H1 (cell line): ENCODE measurements at regions not wholly inside any gene's neighbourhood (a gene's known extent, or its start where the extent isn't known, plus 50 kb on each side); places are given as distances from the start of the nearest gene placed in this dataset.

ENCODE experiments used
- CTCF ChIA-PET: fragments of 300-600 bp; sonication (Branson Sonifier 250); formaldehyde crosslinking; loops from one replicate; lab custom pipeline; 2021; ENCODE audit not compliant: partially characterized antibody; lab: Charles Lee
- POLR2A ChIA-PET: fragments of 300-600 bp; sonication (Branson Sonifier 250); formaldehyde crosslinking; loops from one replicate; lab custom pipeline; 2021; ENCODE audit warnings: inconsistent platforms; ENCODE audit not compliant: partially characterized antibody; lab: Charles Lee
- DNase-seq, 2 experiments: peaks; one replicate each; pipeline versions ENCODE4 v3.0.0 to v3.0.0-alpha.2; 2010 to 2022; ENCODE audit warnings: low spot score in 2 of 2, low read depth in 1 of 2, mixed read lengths in 1 of 2
- FAIRE-seq: peaks from 2 replicates; lab custom pipeline; 2011; peaks lifted over from hg19 to GRCh38; lab: Jason Lieb, UNC
- H2AFZ ChIP-seq: 2 replicates; pipeline ENCODE4 v1.8.1; 2012; ENCODE audit warnings: low read length, inconsistent platforms
- H2AK5ac ChIP-seq: 2 replicates; pipeline ENCODE4 v1.6.1; 2013; ENCODE audit warnings: low read depth, low read length
- H2BK120ac ChIP-seq: replicated peaks from 2 replicates; pipeline ENCODE3; 2013; ENCODE audit warnings: low read depth, low read length, inconsistent platforms
- H2BK12ac ChIP-seq: 2 replicates; pipeline ENCODE4 v1.6.1; 2013; ENCODE audit warnings: low read depth, low read length
- H2BK15ac ChIP-seq: 2 replicates; pipeline ENCODE4 v1.6.1; 2013; ENCODE audit warnings: low read length
- H2BK20ac ChIP-seq: 2 replicates; pipeline ENCODE4 v1.6.1; 2013; ENCODE audit warnings: low read length
- H2BK5ac ChIP-seq: 2 replicates; pipeline ENCODE4 v1.6.1; 2013; ENCODE audit warnings: low read depth, low read length
- H3K14ac ChIP-seq: 2 replicates; pipeline ENCODE4 v1.6.1; 2013; ENCODE audit warnings: inconsistent platforms; ENCODE audit not compliant: insufficient read length
- H3K18ac ChIP-seq: 2 replicates; pipeline ENCODE4 v1.6.1; 2013; ENCODE audit warnings: low read length; ENCODE audit errors: extremely low read depth
- H3K23ac ChIP-seq: 2 replicates; pipeline ENCODE4 v1.6.1; 2013; ENCODE audit warnings: inconsistent platforms; ENCODE audit not compliant: insufficient read length
- H3K23me2 ChIP-seq: 2 replicates; pipeline ENCODE4 v1.6.1; 2013; ENCODE audit warnings: low read depth, low read length
- H3K27ac ChIP-seq: 2 replicates; pipeline ENCODE4 v1.6.1; 2011; ENCODE audit warnings: low read depth, low read length, inconsistent platforms
- H3K27me3 ChIP-seq, 4 experiments: replicated peaks in 1 of 4; 1 replicate in 1 of 4; 2 replicates in 3 of 4; pipeline versions ENCODE4 v1.6.1 to v1.8.1; 2011 to 2013; ENCODE audit warnings: low read length in 3 of 4, mild to moderate bottlenecking in 3 of 4, inconsistent platforms in 2 of 4, mixed read lengths in 2 of 4, moderate library complexity in 1 of 4; ENCODE audit not compliant: control insufficient read depth in 3 of 4, insufficient read depth in 3 of 4; ENCODE audit errors: extremely low read depth in 1 of 4
- H3K36me3 ChIP-seq, 4 experiments: 2 replicates each; pipeline versions ENCODE4 v1.6.1 to v1.8.1; 2011 to 2013; ENCODE audit warnings: mild to moderate bottlenecking in 4 of 4, low read length in 3 of 4, moderate library complexity in 2 of 4, control low read depth in 1 of 4, inconsistent platforms in 1 of 4; ENCODE audit not compliant: insufficient read depth in 4 of 4, control insufficient read depth in 2 of 4
- H3K4ac ChIP-seq: replicated peaks from 2 replicates; pipeline ENCODE3; 2013; ENCODE audit warnings: low read length, low read depth, mixed read lengths, inconsistent platforms; ENCODE audit not compliant: insufficient read length
- H3K4me1 ChIP-seq, 4 experiments: replicated peaks in 1 of 4; 1 replicate in 1 of 4; 2 replicates in 3 of 4; pipeline versions ENCODE4 v1.6.1 to v1.8.1; 2011 to 2013; ENCODE audit warnings: low read length in 3 of 4, inconsistent platforms in 2 of 4, mixed read lengths in 1 of 4; ENCODE audit not compliant: insufficient read depth in 4 of 4, control insufficient read depth in 3 of 4
- H3K4me2 ChIP-seq, 2 experiments: 2 replicates each; pipeline versions ENCODE4 v1.6.1 to v1.8.1; 2011 to 2013; ENCODE audit warnings: low read depth in 2 of 2, low read length in 2 of 2, control low read depth in 1 of 2, inconsistent platforms in 1 of 2, mild to moderate bottlenecking in 1 of 2; ENCODE audit not compliant: insufficient read depth in 1 of 2
- H3K4me3 ChIP-seq, 4 experiments: fragments of 200-600, 300-600 bp in 1 of 4; sonication (generic), shearing (Covaris generic), sonication (Bioruptor Twin) in 1 of 4; 2 replicates each; pipeline versions ENCODE4 v1.5.1 to v1.8.1; 2011 to 2016; ENCODE audit warnings: low read length in 4 of 4, low read depth in 3 of 4, control low read depth in 2 of 4, inconsistent platforms in 2 of 4, mild to moderate bottlenecking in 2 of 4, mixed read lengths in 1 of 4, moderate library complexity in 1 of 4; ENCODE audit not compliant: insufficient read depth in 2 of 4; ENCODE audit errors: extremely low read depth in 1 of 4
- H3K56ac ChIP-seq: replicated peaks from 2 replicates; pipeline ENCODE3; 2013; ENCODE audit warnings: low read depth, mild to moderate bottlenecking, mixed read lengths, low read length, inconsistent platforms; ENCODE audit not compliant: insufficient read length
- H3K79me1 ChIP-seq: 2 replicates; pipeline ENCODE4 v1.6.1; 2013; ENCODE audit warnings: low read depth, low read length, control low read depth
- H3K79me2 ChIP-seq, 2 experiments: 2 replicates each; pipeline versions ENCODE4 v1.6.1 to v1.8.1; 2012 to 2013; ENCODE audit warnings: low read length in 2 of 2, mild to moderate bottlenecking in 2 of 2, inconsistent platforms in 1 of 2; ENCODE audit not compliant: insufficient read depth in 2 of 2, control insufficient read depth in 1 of 2
- H3K9ac ChIP-seq, 4 experiments: replicated peaks in 1 of 4; 1 replicate in 1 of 4; 2 replicates in 3 of 4; pipeline versions ENCODE4 v1.6.1 to v1.8.1; 2011 to 2013; ENCODE audit warnings: low read depth in 3 of 4, low read length in 3 of 4, control low read depth in 2 of 4, mild to moderate bottlenecking in 2 of 4, moderate library complexity in 2 of 4, inconsistent platforms in 1 of 4; ENCODE audit errors: extremely low read depth in 1 of 4
- H3K9me3 ChIP-seq, 2 experiments: 2 replicates each; pipeline versions ENCODE4 v1.6.1 to v1.8.1; 2012 to 2013; ENCODE audit warnings: mild to moderate bottlenecking in 2 of 2, moderate library complexity in 2 of 2, control low read depth in 1 of 2, inconsistent platforms in 1 of 2, low read depth in 1 of 2, low read length in 1 of 2, mixed read lengths in 1 of 2; ENCODE audit not compliant: insufficient read depth in 2 of 2
- H4K20me1 ChIP-seq, 2 experiments: replicated peaks in 1 of 2; 2 replicates each; pipeline versions ENCODE3 to v1.8.1; 2011 to 2013; ENCODE audit warnings: inconsistent platforms in 2 of 2, low read length in 2 of 2, mild to moderate bottlenecking in 1 of 2; ENCODE audit not compliant: insufficient read depth in 2 of 2, control insufficient read depth in 1 of 2
- H4K5ac ChIP-seq: 2 replicates; pipeline ENCODE4 v1.6.1; 2013; ENCODE audit warnings: low read length, low read depth, mixed read lengths, inconsistent platforms; ENCODE audit not compliant: insufficient read length
- H4K8ac ChIP-seq: 2 replicates; pipeline ENCODE4 v1.8.0; 2013; ENCODE audit warnings: mild to moderate bottlenecking, moderate library complexity, low read length, inconsistent platforms; ENCODE audit not compliant: insufficient read depth; ENCODE audit errors: extremely low read depth
- H4K91ac ChIP-seq: replicated peaks from 2 replicates; pipeline ENCODE3; 2013; ENCODE audit warnings: low read length, mixed read lengths, inconsistent platforms; ENCODE audit not compliant: insufficient read length
- CHD1 ChIP-seq: IDR thresholded peaks from 2 replicates; pipeline ENCODE4 v1.6.1; 2012; ENCODE audit warnings: low read depth, low read length, improper control_type of control experiment
- E2F6 ChIP-seq: IDR thresholded peaks from 2 replicates; pipeline ENCODE4 v1.6.1; 2012; ENCODE audit warnings: inconsistent platforms
- EGR1 ChIP-seq: IDR thresholded peaks from 2 replicates; pipeline ENCODE4 v1.6.1; 2011; ENCODE audit warnings: low read depth, low read length, borderline replicate concordance
- EP300 ChIP-seq, 2 experiments: IDR thresholded peaks; 1 replicate in 1 of 2; 2 replicates in 1 of 2; pipeline ENCODE4 v1.6.1; 2011 to 2012; ENCODE audit warnings: low read depth in 2 of 2, low read length in 2 of 2, mild to moderate bottlenecking in 2 of 2, borderline replicate concordance in 1 of 2, inconsistent platforms in 1 of 2, moderate library complexity in 1 of 2
- JUN ChIP-seq: IDR thresholded peaks from 2 replicates; pipeline ENCODE4 v1.6.1; 2011; ENCODE audit warnings: low read depth, mild to moderate bottlenecking, improper control_type of control experiment, low read length
- POU5F1 ChIP-seq: IDR thresholded peaks from 2 replicates; pipeline ENCODE4 v1.6.1; 2011; ENCODE audit warnings: low read depth, mild to moderate bottlenecking, low read length, moderate library complexity
- RBBP5 ChIP-seq: IDR thresholded peaks from 2 replicates; pipeline ENCODE4 v1.7.1; 2012; ENCODE audit warnings: low read depth, mild to moderate bottlenecking, inconsistent platforms, low read length, moderate library complexity, borderline replicate concordance
- SP1 ChIP-seq: IDR thresholded peaks from 2 replicates; pipeline ENCODE4 v1.6.1; 2011; ENCODE audit warnings: low read depth, low read length
- SP4 ChIP-seq: IDR thresholded peaks from 2 replicates; pipeline ENCODE4 v1.6.1; 2012; ENCODE audit warnings: low read length, inconsistent platforms

- no peak for DNase-seq
- Histone ChIP-seq H4K8ac (no peak overlapping the region), H3K9me3 (no peaks in the 10 kb centered on the region), H4K20me1 (no peaks in the 10 kb centered on the region), H3K27me3 (no peaks in the 10 kb centered on the region), H3K79me1 (no peaks in the 10 kb centered on the region), H3K18ac (no peak overlapping the region), H3K27ac (no peak overlapping the region), H2BK120ac (no peak overlapping the region), H2BK15ac (no peak overlapping the region), H2BK5ac (no peak overlapping the region), H2BK20ac (no peak overlapping the region), H3K79me2 (no peaks in the 10 kb centered on the region), H3K23ac (no peak overlapping the region), H3K4me2 (no peak overlapping the region), H2AK5ac (no peak overlapping the region), H3K56ac (no peak overlapping the region), H4K91ac (no peak overlapping the region), H3K4ac (no peak overlapping the region), H3K36me3 (no peaks in the 10 kb centered on the region), H2BK12ac (no peak overlapping the region), H3K23me2 (no peaks in the 10 kb centered on the region; the same call in 1 of the 2 replicates), H4K5ac (no peak overlapping the region)
- ChIA-PET POLR2A (no interaction called here), CTCF (interaction anchor here (0.6 to 1.2 kb wide), 3 partner anchors 35 to 79 kb away, joined by 3 to 4 read pairs (median 3); no protein-coding TSS in a partner anchor)
- TF ChIP-seq POU5F1 (no peak), JUN (no peak), SP1 (no peak), SP4 (no peak), EGR1 (no peak), EP300 (IDR thresholded peaks at IDR 0.05; ENCODE audit: borderline replicate concordance in 1 of 2, low read depth in 2 of 2, low read length in 2 of 2) (no peak), RBBP5 (no peak), CHD1 (no peak), E2F6 (no peak)
- TF ChIP-seq, all 59 proteins: peak for 0
- no peak for FAIRE-seq
- H3K4me3 ChIP-seq: no peak overlapping the region
- no peak overlapping the region; the same call in 1 of the 2 replicates for H2AFZ ChIP-seq
- H3K9ac ChIP-seq: no peak overlapping the region
- H3K14ac ChIP-seq: no peak overlapping the region
- H3K4me1 ChIP-seq: peaks cover 0 to 5% (median 0%) of the 10 kb centered on the region in 4 experiments; a peak in 1 of 7 replicates
Observed at GRCh38 chr5:165328846-165329245, 1823.4 kb downstream of the MAT2B start.
